HK-2 (cell line): ENCODE measurements at regions not wholly inside any gene's neighbourhood (a gene's known extent, or its start where the extent isn't known, plus 50 kb on each side); places are given as distances from the start of the nearest gene placed in this dataset.
"Not testable (repeated sequence)": the region's sequence is repeated elsewhere in the genome, so short reads cannot be mapped to it uniquely, and the experiment has no call there.

ENCODE experiments used
- DNase-seq: peaks from one replicate; pipeline ENCODE4 v3.0.0-alpha.2; 2018; ENCODE audit not compliant: unreplicated experiment

- DNase-seq = not testable (repeated sequence)
Observed at GRCh38 chr9:94191706-94192105, 67.4 kb upstream of the ZNF169 start.

GRCh38 chr9:94198414-94198813 is 60.7 kb upstream of the ZNF169 start:
- DNase-seq = no peak

DNA sequence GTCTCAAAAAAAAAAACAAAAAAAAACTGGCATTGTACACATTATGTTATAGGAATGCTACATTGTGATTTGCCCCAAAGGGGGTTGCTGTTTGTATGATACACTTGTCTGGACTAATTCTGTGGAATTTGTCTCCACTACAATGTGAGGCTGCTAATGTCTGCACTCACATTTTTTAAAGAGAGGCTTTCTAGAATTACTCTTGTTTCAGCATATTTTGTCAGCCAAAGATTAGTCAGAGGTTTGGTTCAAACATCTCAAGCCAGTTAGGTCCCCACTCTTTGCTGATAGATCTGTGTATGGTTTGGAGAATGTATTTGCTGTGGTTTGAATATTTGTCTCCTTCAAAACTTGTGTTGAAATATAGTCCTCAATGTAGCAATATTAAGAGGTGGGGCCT is 59.3 kb upstream of the ZNF169 start:
- DNase-seq = no peak

- no peak for DNase-seq
Observed at GRCh38 chr9:94204174-94204573, 54.9 kb upstream of the ZNF169 start.

DNA sequence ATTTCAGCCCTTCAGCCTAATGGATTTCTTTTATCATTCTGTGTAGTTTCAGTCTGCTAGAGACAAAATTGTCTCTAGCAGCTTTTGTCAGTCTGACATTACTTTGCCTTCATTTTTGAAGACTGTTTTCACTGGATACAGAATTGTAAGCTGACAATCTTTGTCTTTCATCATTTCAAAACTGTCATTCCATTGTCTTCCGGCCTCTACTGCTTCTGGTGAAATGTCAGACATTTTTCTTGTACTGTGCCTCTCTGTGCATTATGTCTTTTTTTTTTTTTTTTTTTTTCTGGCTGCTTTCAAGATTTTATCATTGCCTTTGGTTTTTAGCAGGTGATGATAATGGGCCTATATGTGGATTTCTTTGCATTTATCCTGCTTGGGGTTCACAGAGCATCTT is 51.3 kb upstream of the ZNF169 start:
- DNase-seq = no peak
